SK-N-SH (cell line): ENCODE measurements at regions not wholly inside any gene's neighbourhood (a gene's known extent, or its start where the extent isn't known, plus 50 kb on each side); places are given as distances from the start of the nearest gene placed in this dataset.

Experiments used
- CTCF ChIA-PET: fragments of 300-600, 350-600 bp; formaldehyde crosslinking; extraction: SDS; loops from one replicate; lab custom pipeline; 2021; lab: Yijun Ruan, JAX
- POLR2A ChIA-PET: fragments of 350-600 bp; sonication (Branson Sonifier 250); formaldehyde crosslinking; extraction: SDS; loops from one replicate; lab custom pipeline; 2020; ENCODE audit warnings: antibody characterized with exemption, inconsistent platforms; lab: Yijun Ruan, JAX
- DNase-seq: peaks from one replicate; pipeline ENCODE4 v3.0.0; 2012
- H2AFZ ChIP-seq: fragments of 200-600 bp; sonication (generic); 2 replicates; pipeline ENCODE4 v1.8.1; 2016; ENCODE audit warnings: antibody characterized with exemption, mild to moderate bottlenecking, low read depth
- H3F3A ChIP-seq: fragments of 200-600 bp; sonication (generic); replicated peaks from 2 replicates; pipeline ENCODE3; 2016; ENCODE audit warnings: antibody characterized with exemption, mild to moderate bottlenecking; ENCODE audit not compliant: insufficient read depth
- H3K27ac ChIP-seq, 2 experiments: fragments of 200-500 bp in 1 of 2; fragments of 200-600 bp in 1 of 2; sonication (Bioruptor generic) in 1 of 2; sonication (generic), shearing (Covaris generic) in 1 of 2; 2 replicates each; pipeline versions ENCODE4 v1.5.1 to v1.6.1; 2014 to 2016; ENCODE audit warnings: low read depth in 2 of 2, inconsistent platforms in 1 of 2, low read length in 1 of 2, mild to moderate bottlenecking in 1 of 2, mixed read lengths in 1 of 2
- H3K27me3 ChIP-seq: fragments of 200-600 bp; sonication (generic), shearing (Covaris generic); 2 replicates; pipeline ENCODE4 v1.6.1; 2016; ENCODE audit warnings: mixed run types; ENCODE audit not compliant: insufficient read depth
- H3K36me3 ChIP-seq, 2 experiments: fragments of 200-500 bp in 1 of 2; fragments of 200-600 bp in 1 of 2; sonication (Bioruptor generic) in 1 of 2; sonication (generic) in 1 of 2; replicated peaks in 1 of 2; 2 replicates each; pipeline versions ENCODE3 to v1.5.1; 2014 to 2016; ENCODE audit warnings: low read length in 1 of 2, mild to moderate bottlenecking in 1 of 2; ENCODE audit not compliant: insufficient read depth in 2 of 2, control insufficient read depth in 1 of 2
- H3K4me1 ChIP-seq, 2 experiments: fragments of 200-500 bp in 1 of 2; fragments of 200-600 bp in 1 of 2; sonication (Bioruptor generic) in 1 of 2; sonication (generic), shearing (Covaris generic) in 1 of 2; 2 replicates each; pipeline versions ENCODE4 v1.5.1 to v1.6.1; 2014 to 2016; ENCODE audit warnings: low read depth in 1 of 2, low read length in 1 of 2, mixed run types in 1 of 2; ENCODE audit not compliant: insufficient read depth in 2 of 2, control insufficient read depth in 1 of 2
- H3K4me2 ChIP-seq: fragments of 200-600 bp; sonication (generic), shearing (Covaris generic); 2 replicates; pipeline ENCODE4 v1.6.1; 2017; ENCODE audit warnings: mixed run types
- H3K4me3 ChIP-seq, 2 experiments: fragments of 200-500 bp in 1 of 2; fragments of 200-600 bp in 1 of 2; sonication (Bioruptor generic) in 1 of 2; sonication (generic), shearing (Covaris generic) in 1 of 2; 2 replicates each; pipeline versions ENCODE4 v1.5.1 to v1.8.1; 2014 to 2016; ENCODE audit warnings: low read depth in 2 of 2, inconsistent platforms in 1 of 2, low read length in 1 of 2, mild to moderate bottlenecking in 1 of 2, mixed read lengths in 1 of 2, moderate library complexity in 1 of 2
- H3K79me2 ChIP-seq: fragments of 200-600 bp; sonication (generic); 2 replicates; pipeline ENCODE4 v1.8.1; 2017; ENCODE audit warnings: mild to moderate bottlenecking; ENCODE audit not compliant: insufficient read depth
- H3K9ac ChIP-seq: fragments of 200-600 bp; sonication (generic); 2 replicates; pipeline ENCODE4 v1.6.1; 2017; ENCODE audit warnings: mixed run types
- H3K9me2 ChIP-seq: fragments of 200-600 bp; sonication (generic); 2 replicates; pipeline ENCODE4 v1.6.1; 2017; ENCODE audit warnings: mixed run types
- H3K9me3 ChIP-seq: fragments of 200-600 bp; sonication (generic); 2 replicates; pipeline ENCODE4 v1.6.1; 2017; ENCODE audit warnings: mixed run types, mild to moderate bottlenecking, moderate library complexity
- H4K20me1 ChIP-seq: fragments of 200-600 bp; sonication (generic); 2 replicates; pipeline ENCODE4 v1.6.1; 2017; ENCODE audit warnings: mild to moderate bottlenecking, mixed run types; ENCODE audit not compliant: insufficient read depth
- ELF1 ChIP-seq: IDR thresholded peaks from 2 replicates; pipeline ENCODE4 v1.4.0; 2012
- FOSL2 ChIP-seq: IDR thresholded peaks from 2 replicates; pipeline ENCODE4 v1.4.0; 2012; ENCODE audit warnings: low read depth, mild to moderate bottlenecking, moderate library complexity, borderline replicate concordance
- FOXJ3 ChIP-seq: sonication (generic); formaldehyde crosslinking; IDR thresholded peaks from 2 replicates; pipeline ENCODE4 v1.5.1; 2020; ENCODE audit warnings: mild to moderate bottlenecking, missing genetic modification reagents
- FOXM1 ChIP-seq: IDR thresholded peaks from 2 replicates; pipeline ENCODE4 v1.4.0; 2012; ENCODE audit warnings: low read depth, mild to moderate bottlenecking
- GABPA ChIP-seq: IDR thresholded peaks from 2 replicates; pipeline ENCODE4 v1.4.0; 2012; ENCODE audit warnings: low read depth, mild to moderate bottlenecking
- JUND ChIP-seq: IDR thresholded peaks from 2 replicates; pipeline ENCODE4 v1.4.0; 2012
- MEF2A ChIP-seq: IDR thresholded peaks from 2 replicates; pipeline ENCODE4 v1.4.0; 2012; ENCODE audit warnings: low read depth, borderline replicate concordance
- MXI1 ChIP-seq: IDR thresholded peaks from 2 replicates; pipeline ENCODE4 v1.6.1; 2012; ENCODE audit warnings: mild to moderate bottlenecking, low read depth, low read length, improper control_type of control experiment
- NRF1 ChIP-seq: IDR thresholded peaks from 2 replicates; pipeline ENCODE4 v1.6.1; 2012; ENCODE audit warnings: low read depth, mild to moderate bottlenecking, low read length
- PBX3 ChIP-seq: IDR thresholded peaks from 2 replicates; pipeline ENCODE4; 2012
- RCOR1 ChIP-seq: fragments of 150-350 bp; IDR thresholded peaks from 2 replicates; pipeline ENCODE4 v1.6.1; 2017; ENCODE audit warnings: antibody characterized with exemption, low read length
- REST ChIP-seq: IDR thresholded peaks from 2 replicates; pipeline ENCODE4 v1.6.1; 2012; ENCODE audit warnings: mild to moderate bottlenecking, low read depth, low read length, moderate library complexity
- RFX5 ChIP-seq: IDR thresholded peaks from 2 replicates; pipeline ENCODE4 v1.6.1; 2012; ENCODE audit warnings: mild to moderate bottlenecking, improper control_type of control experiment, low read length
- SMC3 ChIP-seq: IDR thresholded peaks from 2 replicates; pipeline ENCODE4 v1.6.1; 2012; ENCODE audit warnings: low read depth, low read length, improper control_type of control experiment
- TAF1 ChIP-seq: IDR thresholded peaks from 2 replicates; pipeline ENCODE4 v1.6.1; 2012; ENCODE audit warnings: low read depth, mild to moderate bottlenecking, low read length, moderate library complexity, borderline replicate concordance
- TCF12 ChIP-seq: IDR thresholded peaks from 2 replicates; pipeline ENCODE4 v1.4.0; 2012
- TEAD4 ChIP-seq: IDR thresholded peaks from 2 replicates; pipeline ENCODE4 v1.4.0; 2012; ENCODE audit warnings: mild to moderate bottlenecking, borderline replicate concordance; ENCODE audit not compliant: insufficient read depth
- USF1 ChIP-seq: IDR thresholded peaks from 2 replicates; pipeline ENCODE4 v1.4.0; 2012; ENCODE audit warnings: low read depth, borderline replicate concordance
- USF2 ChIP-seq: fragments of 150-350 bp; IDR thresholded peaks from 2 replicates; pipeline ENCODE4 v1.6.1; 2017; ENCODE audit warnings: antibody characterized with exemption, low read length, low read depth, borderline replicate concordance
- WGBS: methylation state at CpG from one replicate; pipeline ENCODE4 v1.1.6; 2017; ENCODE audit warnings: low lambda C conversion rate; 5-methylcytosine and 5-hydroxymethylcytosine counted together

GRCh38 chr10:111784436-111784835 is 399.1 kb downstream of the GPAM start:
- H3K4me3 ChIP-seq: no peak overlapping the region
- H3K27ac ChIP-seq: no peak overlapping the region
- no peaks in the 10 kb centered on the region for H3F3A ChIP-seq
- no peaks in the 10 kb centered on the region for H4K20me1 ChIP-seq
- DNase-seq: no peak
- H2AFZ ChIP-seq: no peak overlapping the region
- 0% methylated on average over 1 of the region's 1 CpG for WGBS
- H3K4me1 ChIP-seq: no peaks in the 10 kb centered on the region
- no peaks in the 10 kb centered on the region for H3K9me3 ChIP-seq
- H3K9me2 ChIP-seq: no peaks in the 10 kb centered on the region
- no peak overlapping the region for H3K9ac ChIP-seq
- no peak for TF ChIP-seq RFX5
- TF ChIP-seq PBX3: no peak
- no peak for TF ChIP-seq TEAD4
- TF ChIP-seq FOXM1: no peak
- no peak for TF ChIP-seq FOXJ3 (CRISPR knock-in tag)
- TF ChIP-seq SMC3: no peak
- TF ChIP-seq NRF1: no peak
- no peaks in the 10 kb centered on the region for H3K36me3 ChIP-seq
- H3K79me2 ChIP-seq: no peaks in the 10 kb centered on the region
- ChIA-PET POLR2A (no interaction called here), CTCF (interaction anchor here (1.2 kb wide), 1 partner anchor 10 kb away, joined by 4 read pairs; no protein-coding TSS in a partner anchor)
- no peak overlapping the region for H3K4me2 ChIP-seq
- H3K27me3 ChIP-seq: no peaks in the 10 kb centered on the region

- CTCF ChIA-PET: interaction anchor here (1.2 kb wide), 1 partner anchor 10 kb away, joined by 4 read pairs; no protein-coding TSS in a partner anchor
Observed at GRCh38 chr10:111784946-111785465, 398.6 kb downstream of the GPAM start.

More at GRCh38 chr10:111784946-111785465, 398.6 kb downstream of the GPAM start:
- Histone ChIP-seq H3K4me1 (no peaks in the 10 kb centered on the region), H3K27me3 (no peaks in the 10 kb centered on the region), H3K4me3 (no peak overlapping the region), H3K36me3 (no peaks in the 10 kb centered on the region), H4K20me1 (no peaks in the 10 kb centered on the region), H3K79me2 (no peaks in the 10 kb centered on the region), H3K9me2 (no peaks in the 10 kb centered on the region), H3F3A (no peaks in the 10 kb centered on the region), H3K9me3 (no peaks in the 10 kb centered on the region), H3K4me2 (no peak overlapping the region), H2AFZ (no peak overlapping the region), H3K9ac (no peak overlapping the region), H3K27ac (no peak overlapping the region)
- 38% methylated on average over 2 of the region's 2 CpGs for WGBS
- no peak for DNase-seq
- POLR2A ChIA-PET: no interaction called here
- no peak for TF ChIP-seq TCF12
- no peak for TF ChIP-seq USF1
- TF ChIP-seq MXI1: no peak
- no peak for TF ChIP-seq GABPA
- TF ChIP-seq TAF1: no peak
- TF ChIP-seq JUND: no peak
- no peak for TF ChIP-seq REST
- TF ChIP-seq ELF1: no peak
- TF ChIP-seq MEF2A: no peak
- no peak for TF ChIP-seq NRF1
- no peak for TF ChIP-seq USF2
- no peak for TF ChIP-seq RCOR1
- TF ChIP-seq FOSL2: no peak
- TF ChIP-seq FOXM1: no peak
